GM18519 (cell line): ENCODE measurements at regions not wholly inside any gene's neighbourhood (a gene's known extent, or its start where the extent isn't known, plus 50 kb on each side); places are given as distances from the start of the nearest gene placed in this dataset.
"Not testable (repeated sequence)": the region's sequence is repeated elsewhere in the genome, so short reads cannot be mapped to it uniquely, and the experiment has no call there.

Experiments
- ATAC-seq: cut with Tn5 transposase; IDR thresholded peaks from one replicate; pipeline ENCODE4 v1.9.1; 2021; ENCODE audit warnings: mild to moderate bottlenecking, moderate library complexity; ENCODE audit not compliant: unreplicated experiment, low FRiP score

GRCh38 chr11:23611726-23612125 is 751.5 kb upstream of the CCDC179 start:
- ATAC-seq, result no peak

DNA sequence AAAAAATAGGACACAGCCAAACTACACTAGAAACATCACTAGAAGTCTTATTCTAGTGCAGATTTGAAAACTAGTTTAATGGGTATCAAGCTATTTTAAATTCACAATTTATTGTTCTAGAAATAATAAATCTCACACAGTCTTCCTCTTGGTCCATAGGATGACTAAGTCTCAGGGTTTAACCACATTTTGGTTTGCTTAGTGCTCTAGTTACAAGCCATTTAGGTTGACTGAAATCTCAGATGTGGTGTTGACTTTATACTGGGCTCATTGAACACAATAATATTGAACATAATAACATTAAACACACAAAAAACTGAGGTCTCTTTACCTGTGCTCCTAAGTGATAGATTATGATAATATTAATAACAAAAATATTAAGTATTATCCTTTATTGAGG is 760.3 kb upstream of the CCDC179 start:
- no peak for ATAC-seq

DNA sequence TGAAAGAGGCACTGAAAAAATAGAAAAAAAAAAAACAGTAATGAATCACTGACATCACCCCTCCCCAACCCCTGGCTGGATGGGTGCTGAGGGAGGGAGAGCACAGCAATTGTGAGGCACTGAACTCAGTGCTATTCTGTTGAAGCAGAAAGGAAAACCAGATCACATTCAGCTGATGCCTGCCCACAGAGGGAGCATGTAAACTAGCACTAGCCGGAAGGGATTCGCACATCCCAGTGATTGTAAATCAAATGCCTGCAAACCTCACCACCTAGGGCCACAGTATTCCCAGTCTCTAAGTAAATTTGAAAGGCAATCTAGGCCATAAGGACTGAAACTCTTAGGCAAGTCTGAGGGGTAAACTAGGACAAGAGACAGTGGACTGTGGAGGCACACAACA is 772.0 kb upstream of the CCDC179 start:
- no peak for ATAC-seq

DNA sequence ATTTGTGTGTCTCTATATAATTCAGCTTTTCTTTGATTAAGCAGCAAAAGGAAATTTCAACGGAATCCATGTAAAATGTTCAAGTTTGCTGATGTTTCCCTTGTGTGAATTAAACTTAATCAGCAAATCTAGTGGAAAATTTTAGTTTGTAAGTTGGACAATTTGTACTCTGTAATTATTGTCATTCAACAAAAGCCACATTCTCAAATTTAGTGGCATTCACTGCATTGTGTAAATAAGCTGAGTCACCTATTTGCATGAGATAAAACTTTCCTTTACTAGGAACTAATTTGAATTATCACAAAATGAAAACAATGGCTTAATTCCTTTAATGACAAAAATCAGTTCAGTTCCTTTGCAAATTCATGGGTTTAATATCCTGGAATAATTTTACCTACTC is 784.2 kb upstream of the CCDC179 start:
- no peak for ATAC-seq

DNA sequence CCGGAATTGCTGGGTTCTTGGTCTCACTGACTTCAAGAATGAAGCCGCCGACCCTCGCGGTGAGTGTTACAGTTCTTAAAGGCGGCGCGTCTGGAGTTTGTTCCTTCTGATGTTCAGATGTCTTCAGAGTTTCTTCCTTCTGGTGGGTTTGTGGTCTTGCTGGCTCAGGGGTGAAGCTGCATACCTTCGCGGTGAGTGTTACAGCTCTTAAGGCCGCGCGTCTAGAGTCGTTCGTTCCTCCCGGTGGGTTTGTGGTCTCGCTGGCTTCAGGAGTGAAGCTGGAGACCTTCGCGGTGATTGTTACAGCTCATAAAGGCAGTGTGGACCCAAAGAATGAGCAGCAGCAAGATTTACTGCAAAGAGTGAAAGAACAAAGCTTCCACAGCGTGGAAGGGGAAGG is 792.1 kb upstream of the CCDC179 start:
- not testable (repeated sequence) for ATAC-seq

- ATAC-seq, result no peak
Measured at GRCh38 chr11:23653071-23653675, 792.9 kb upstream of the CCDC179 start.

- no peak for ATAC-seq
Measured at GRCh38 chr11:23668324-23668723, 808.0 kb upstream of the CCDC179 start.

GRCh38 chr11:23673366-23673765 is 813.1 kb upstream of the CCDC179 start:
- no peak for ATAC-seq

- ATAC-seq, result no peak
Measured at GRCh38 chr11:23674866-23675265, 814.6 kb upstream of the CCDC179 start.

DNA sequence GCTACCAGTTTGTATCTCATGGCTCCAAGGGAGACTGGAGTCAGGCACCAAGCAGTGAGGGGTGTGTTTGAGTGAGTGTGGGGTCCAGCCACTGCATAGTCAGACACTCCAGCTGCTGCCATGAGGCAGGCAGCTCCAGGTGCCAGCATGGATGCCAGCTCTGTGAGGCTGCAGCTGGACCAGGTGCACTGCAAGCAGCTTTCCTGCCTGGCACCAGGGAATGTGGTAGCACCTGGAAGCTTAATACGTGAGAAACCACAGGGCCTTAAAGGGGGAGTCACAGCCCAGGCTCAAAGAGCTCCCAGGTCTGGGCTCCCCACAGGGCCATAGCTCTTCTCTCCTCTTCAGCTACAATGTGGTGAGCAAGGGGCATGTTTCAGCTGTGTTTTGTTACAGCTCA is 817.8 kb upstream of the LUZP2 start:
- no peak for ATAC-seq

GRCh38 chr11:23679981-23680380 is 816.9 kb upstream of the LUZP2 start:
- ATAC-seq, result no peak

GRCh38 chr11:23680488-23681230 is 816.2 kb upstream of the LUZP2 start:
- no peak for ATAC-seq

DNA sequence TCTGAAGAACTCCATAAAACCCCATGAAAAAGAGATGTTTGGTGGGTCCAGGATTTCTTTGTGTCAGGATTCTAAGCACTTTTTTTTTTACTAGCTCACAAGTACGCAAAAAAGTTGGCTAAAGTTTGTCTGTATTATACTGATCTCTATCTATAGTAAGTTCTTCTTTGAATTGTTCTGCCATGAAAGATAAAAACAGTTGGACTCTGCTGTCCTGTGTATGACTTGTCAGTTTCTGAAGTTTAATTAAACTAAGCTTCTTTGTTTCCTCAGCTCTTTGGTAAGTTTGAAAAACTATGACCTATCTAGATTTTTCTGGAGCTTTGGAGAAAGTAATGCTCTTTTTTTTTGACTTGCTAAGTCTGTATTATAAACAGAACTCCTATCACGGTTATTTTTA is 812.2 kb upstream of the LUZP2 start:
- ATAC-seq, result no peak

DNA sequence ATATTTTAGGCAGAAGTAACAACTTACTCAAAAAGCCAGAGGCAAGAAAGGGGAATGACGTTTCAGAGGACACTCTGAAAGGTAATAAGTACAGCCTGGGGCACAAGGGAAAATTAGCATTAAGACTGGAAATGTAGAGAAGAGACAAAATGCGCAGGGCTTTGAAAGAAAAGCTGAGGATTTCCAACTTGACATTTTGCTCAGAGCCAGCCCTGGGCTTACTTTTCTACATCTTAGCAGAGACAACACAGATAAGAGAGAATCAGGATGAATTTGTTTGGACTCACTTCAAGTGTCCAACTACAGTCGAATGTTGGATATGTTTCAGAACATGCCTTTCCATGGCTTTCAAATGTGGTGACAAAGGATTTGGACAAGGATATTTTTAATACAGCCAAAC is 808.9 kb upstream of the LUZP2 start:
- ATAC-seq, result no peak

GRCh38 chr11:23688411-23688810 is 808.4 kb upstream of the LUZP2 start:
- no peak for ATAC-seq

- no peak for ATAC-seq
Measured at GRCh38 chr11:23688835-23689234, 808.0 kb upstream of the LUZP2 start.

GRCh38 chr11:23696688-23697415 is 800.0 kb upstream of the LUZP2 start:
- ATAC-seq, result no peak

DNA sequence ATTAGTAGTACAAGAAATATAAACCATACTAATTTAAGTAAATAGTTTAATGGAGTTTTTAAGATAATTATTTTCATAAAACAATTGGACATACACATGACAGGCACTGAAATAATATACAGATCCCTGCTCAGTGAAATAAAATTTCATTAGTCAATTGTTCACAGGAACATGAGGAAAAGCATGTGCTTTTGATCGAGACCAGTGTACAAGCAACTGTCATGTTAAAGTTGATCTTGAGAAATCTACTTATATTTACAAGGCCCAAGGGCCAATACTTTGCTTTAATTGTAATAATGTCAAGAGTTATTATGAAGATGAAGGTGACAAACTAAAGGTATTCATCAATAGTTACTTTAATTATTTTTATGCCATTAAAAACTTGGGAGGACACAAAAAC is 792.7 kb upstream of the LUZP2 start:
- no peak for ATAC-seq

GRCh38 chr11:23711981-23712380 is 784.9 kb upstream of the LUZP2 start:
- no peak for ATAC-seq

DNA sequence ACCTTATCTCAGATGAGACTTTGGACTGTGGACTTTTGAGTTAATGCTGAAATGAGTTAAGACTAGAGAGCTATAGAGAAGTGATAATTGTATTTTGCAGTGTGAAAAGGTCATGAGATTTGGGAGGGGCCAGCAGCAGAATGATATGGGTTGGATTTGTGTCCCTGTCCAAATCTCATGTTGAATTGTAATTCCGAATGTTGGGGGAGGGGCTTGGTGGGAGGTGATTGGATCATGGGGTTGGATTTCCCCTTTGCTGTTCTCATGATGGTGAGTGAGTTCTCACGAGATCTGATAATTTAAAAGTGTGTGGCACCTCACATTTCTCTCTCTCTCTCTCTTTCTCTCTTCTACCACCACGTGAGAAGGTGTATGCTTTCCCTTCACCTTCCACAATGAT is 777.8 kb upstream of the LUZP2 start:
- no peak for ATAC-seq

DNA sequence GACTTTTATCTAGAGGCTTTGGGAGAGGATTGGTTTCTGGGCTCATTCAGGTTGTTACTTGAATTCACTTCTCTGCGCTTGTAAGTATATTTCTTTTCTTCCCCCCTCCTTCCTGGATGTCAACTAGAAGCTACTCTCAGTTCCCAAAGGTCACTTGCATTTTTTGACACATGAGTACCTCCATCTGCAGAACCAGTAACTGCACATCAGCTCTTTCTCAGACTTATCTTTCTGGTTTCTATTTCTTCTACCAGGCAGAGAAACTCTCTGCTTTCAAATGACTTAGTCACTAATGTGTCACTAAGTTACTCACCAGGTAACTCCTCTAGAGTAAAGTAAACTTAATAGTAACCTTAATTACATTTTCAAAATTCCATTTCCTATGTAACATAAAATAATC is 773.0 kb upstream of the LUZP2 start:
- ATAC-seq, result peak; percentile 56

GRCh38 chr11:23725752-23726151 is 771.1 kb upstream of the LUZP2 start:
- ATAC-seq, result no peak
